Suppressor macrophage (primary cell): ENCODE measurements at regions not wholly inside any gene's neighbourhood (a gene's known extent, or its start where the extent isn't known, plus 50 kb on each side); places are given as distances from the start of the nearest gene placed in this dataset.

Experiments
- DNase-seq, 4 experiments: peaks; one replicate each; pipeline ENCODE4 v3.0.0-alpha.2; 2020 to 2022

DNA sequence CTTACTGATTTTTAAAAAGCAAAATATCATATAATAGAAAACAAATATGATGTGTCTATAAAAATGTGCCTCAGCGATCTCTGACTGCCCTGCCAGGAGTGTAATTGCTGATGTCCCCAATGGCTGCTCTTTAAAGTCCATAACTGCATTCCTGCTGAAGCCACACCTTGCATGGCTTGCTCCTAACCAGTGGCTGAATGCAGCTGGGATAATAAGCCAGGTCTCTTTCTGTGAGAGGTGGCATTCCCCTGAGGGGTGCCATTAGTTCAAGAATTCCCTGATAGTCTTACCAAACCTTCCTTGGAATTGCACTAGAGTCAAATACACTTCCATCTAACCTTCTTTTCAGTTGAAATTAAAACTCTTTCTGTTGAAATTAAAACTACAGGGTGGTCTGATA is 125.8 kb upstream of the ZNF804A start:
- DNase-seq = no peak

GRCh38 chr2:184481865-184482264 is 116.5 kb upstream of the ZNF804A start:
- DNase-seq = no peak

GRCh38 chr2:184498936-184499335 is 99.4 kb upstream of the ZNF804A start:
- DNase-seq = no peak

- DNase-seq = no peak
Observed at GRCh38 chr2:184504252-184504651, 94.1 kb upstream of the ZNF804A start.

DNA sequence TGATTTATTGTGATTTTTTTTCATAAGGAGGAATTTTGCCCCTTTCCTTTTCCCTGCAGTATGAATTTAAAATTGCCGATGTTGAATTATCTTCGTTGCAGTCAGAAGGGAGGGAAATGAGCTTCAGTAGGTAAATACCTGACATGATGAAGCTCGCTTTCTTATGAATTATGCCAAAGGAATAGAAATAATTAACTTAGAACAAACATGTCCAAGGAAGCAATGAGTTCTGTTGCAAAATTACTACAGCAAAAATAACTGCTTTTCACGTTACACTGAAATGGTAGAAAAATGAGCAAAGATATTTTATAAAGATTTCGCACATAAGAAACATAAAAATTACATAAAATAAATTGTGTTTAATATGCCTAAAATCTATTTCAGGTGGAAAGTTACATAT is 91.1 kb upstream of the ZNF804A start:
- DNase-seq = no peak

- no peak for DNase-seq
Observed at GRCh38 chr2:184517402-184517801, 80.9 kb upstream of the ZNF804A start.

- DNase-seq = no peak
Observed at GRCh38 chr2:184520441-184520840, 77.9 kb upstream of the ZNF804A start.

GRCh38 chr2:184523732-184524131 is 74.6 kb upstream of the ZNF804A start:
- no peak for DNase-seq

GRCh38 chr2:184524551-184525382 is 73.6 kb upstream of the ZNF804A start:
- no peak for DNase-seq

GRCh38 chr2:184527058-184527457 is 71.3 kb upstream of the ZNF804A start:
- peak in 1 of 4 experiments; percentile 19 for DNase-seq

GRCh38 chr2:184528119-184528518 is 70.2 kb upstream of the ZNF804A start:
- no peak for DNase-seq

DNA sequence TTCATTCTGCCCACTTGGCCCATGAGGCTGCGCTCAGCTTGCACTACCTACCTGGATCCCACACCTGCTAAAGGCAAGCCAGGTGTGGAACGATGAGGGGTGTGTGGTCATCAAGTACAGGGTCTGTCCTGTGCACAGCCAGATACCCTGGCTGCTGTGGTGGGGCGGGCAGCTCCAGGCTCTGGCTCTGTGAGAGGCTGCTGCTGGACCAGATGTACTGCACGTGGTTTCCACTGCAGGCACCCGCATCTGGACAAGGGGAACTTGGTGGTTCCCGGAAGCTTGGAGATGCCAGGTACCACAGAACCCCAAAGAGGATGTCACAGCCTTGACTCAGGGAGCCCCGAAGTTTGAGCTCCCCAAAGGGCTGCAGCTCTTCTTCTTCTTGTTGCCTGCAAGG is 68.1 kb upstream of the ZNF804A start:
- no peak for DNase-seq

DNA sequence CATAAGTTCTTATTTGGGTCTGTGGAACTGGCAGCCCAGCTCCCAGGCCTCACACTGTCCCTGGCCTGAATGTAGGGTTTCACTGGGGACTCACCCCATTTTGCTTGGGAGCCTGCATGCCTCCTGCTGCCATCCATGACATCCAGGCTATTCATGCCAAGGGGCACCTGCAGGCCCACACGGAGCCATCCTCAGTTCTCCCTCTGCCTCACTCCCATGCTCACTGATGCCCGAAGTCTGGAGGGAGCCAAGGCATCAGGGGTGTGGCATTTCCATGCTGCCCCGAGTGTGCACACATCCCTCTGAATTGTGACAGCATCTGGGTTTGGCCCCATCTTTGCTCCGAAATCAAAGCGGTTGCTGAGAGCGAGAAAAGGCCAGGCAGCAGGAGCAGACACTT is 67.4 kb upstream of the ZNF804A start:
- no peak for DNase-seq

- DNase-seq = no peak
Observed at GRCh38 chr2:184532551-184532950, 65.8 kb upstream of the ZNF804A start.

- DNase-seq = no peak
Observed at GRCh38 chr2:184534986-184535385, 63.3 kb upstream of the ZNF804A start.

- no peak for DNase-seq
Observed at GRCh38 chr2:184540246-184540789, 58.0 kb upstream of the ZNF804A start.

- DNase-seq = no peak
Observed at GRCh38 chr2:184541591-184541990, 56.7 kb upstream of the ZNF804A start.

DNA sequence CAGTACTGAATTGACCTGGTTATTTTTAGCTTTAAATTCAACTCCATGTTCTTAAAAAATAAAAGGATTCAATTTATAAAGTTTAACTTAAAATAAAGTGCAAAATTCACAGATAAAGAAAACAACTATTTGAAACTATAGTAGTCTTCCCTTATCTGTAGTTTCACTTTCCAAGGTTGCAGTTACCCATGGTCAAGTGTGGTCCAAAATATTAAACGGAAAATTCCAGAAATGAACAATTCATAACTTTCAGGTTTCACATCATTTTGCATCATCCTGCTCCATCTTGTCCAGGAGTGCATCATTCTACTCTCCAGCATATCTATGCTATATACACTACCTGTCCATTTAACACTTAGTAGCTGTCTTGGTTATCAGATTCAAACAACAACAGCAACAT is 54.5 kb upstream of the ZNF804A start:
- no peak for DNase-seq
